Activated CD4-positive, alpha-beta T cell treated with anti-CD3 and anti-CD28 coated beads, Interleukin-2, amount 50 U/mL, for 1 hour (primary cell): ENCODE measurements at regions not wholly inside any gene's neighbourhood (a gene's known extent, or its start where the extent isn't known, plus 50 kb on each side); places are given as distances from the start of the nearest gene placed in this dataset.

Source experiments
- DNase-seq: peaks from one replicate; pipeline ENCODE4 v3.0.0-alpha.2; 2020

- no peak for DNase-seq
Observed at GRCh38 chr7:25966469-25966868, 185.5 kb upstream of the NFE2L3 start.

- DNase-seq: no peak
Observed at GRCh38 chr7:25967278-25968204, 184.5 kb upstream of the NFE2L3 start.

DNA sequence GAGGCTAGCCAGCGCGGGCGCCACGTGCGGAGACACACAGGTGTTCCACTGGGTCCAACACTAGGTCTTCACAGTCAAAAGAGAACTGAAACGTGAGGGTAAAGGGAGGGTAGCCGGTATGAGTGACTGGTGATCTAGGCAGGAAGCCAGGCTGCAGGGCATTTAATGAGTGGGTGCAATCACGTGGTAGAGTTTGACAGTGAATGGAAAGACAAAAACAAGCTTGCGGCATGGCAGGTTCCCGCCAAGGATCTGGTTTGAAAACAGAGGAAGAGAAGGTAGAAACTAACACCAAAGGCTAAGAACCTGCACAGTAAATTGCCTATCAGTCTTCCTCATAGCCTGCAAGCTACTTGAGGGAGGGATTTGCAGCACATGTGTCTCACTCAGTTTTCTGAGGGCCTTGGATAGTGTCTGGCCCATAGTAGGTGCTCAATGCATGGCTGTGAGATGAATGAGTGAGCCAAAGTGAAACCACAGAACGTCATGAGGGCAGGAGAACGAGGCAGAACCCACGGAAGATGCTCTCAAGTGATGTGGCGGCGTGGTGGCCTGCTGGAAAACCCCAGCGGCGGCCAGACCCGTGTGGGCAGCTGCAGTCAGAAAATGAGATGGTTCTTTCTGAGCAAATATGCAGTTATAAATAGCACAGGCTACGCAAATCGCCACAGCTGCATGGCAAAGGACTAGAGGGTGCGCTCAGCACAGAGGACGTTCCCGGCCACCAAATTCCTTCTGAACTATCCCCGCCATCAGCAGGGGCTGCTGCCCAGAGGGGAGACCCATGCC is 183.6 kb upstream of the NFE2L3 start:
- DNase-seq: no peak

GRCh38 chr7:25970356-25970755 is 181.6 kb upstream of the NFE2L3 start:
- no peak for DNase-seq

DNA sequence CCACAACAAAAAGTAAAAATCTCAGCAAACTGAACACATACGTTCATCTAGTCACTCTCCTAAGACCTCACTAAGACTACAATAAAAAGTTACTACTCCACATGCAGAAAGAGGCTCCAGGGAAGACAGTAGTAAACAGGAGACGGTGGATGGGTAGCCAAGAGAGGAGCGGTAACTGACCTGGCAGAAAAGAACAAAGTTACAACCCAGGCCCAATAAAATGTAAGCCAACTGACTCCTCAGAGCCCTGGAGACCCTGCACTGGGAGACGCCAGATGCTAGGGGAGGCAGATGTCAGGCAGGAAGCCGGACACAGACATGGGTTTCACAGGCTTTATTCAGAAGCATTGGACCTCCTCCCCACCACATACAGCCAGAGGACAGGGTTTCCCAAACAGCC is 181.1 kb upstream of the NFE2L3 start:
- DNase-seq: no peak

GRCh38 chr7:25976630-25977029 is 175.4 kb upstream of the NFE2L3 start:
- no peak for DNase-seq

DNA sequence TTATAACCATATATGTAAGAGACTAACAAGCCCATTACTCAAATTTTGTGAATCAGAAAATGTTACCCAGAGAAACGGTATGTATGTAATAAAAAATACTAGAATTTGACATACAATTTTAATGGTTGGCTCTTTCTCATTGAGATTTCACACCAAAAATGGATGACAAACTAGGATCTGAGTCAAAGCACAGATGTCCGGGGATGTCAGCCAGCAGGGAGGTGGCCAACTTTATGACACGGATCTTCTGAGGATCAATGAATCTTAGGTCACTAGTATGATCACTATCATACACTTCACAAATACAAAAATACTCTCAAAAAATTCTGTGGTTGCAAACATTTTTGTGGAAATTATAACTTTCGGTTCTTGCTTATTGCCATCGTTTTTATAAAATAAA is 173.5 kb upstream of the NFE2L3 start:
- no peak for DNase-seq

DNA sequence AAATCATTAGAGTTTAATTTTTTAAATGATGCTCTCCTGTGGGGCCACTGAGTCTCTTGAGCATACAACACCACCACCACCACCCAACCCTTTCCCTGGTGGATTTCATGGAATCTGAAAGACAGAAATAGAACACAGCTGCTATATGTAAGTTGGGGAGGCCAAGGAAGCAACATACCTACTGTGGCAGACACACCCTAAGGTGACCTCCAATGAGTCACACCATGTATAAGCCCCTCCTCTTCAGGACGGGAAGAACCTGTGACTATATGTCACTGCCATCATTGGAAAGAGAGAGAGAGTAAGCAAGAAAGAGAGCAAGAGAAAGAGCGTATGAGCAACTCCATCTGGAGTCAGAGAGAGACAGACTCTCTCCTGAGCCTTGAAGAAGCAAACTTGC is 172.4 kb upstream of the NFE2L3 start:
- DNase-seq: no peak

GRCh38 chr7:25982684-25983083 is 169.3 kb upstream of the NFE2L3 start:
- no peak for DNase-seq

- DNase-seq: no peak
Observed at GRCh38 chr7:25985196-25985595, 166.8 kb upstream of the NFE2L3 start.

DNA sequence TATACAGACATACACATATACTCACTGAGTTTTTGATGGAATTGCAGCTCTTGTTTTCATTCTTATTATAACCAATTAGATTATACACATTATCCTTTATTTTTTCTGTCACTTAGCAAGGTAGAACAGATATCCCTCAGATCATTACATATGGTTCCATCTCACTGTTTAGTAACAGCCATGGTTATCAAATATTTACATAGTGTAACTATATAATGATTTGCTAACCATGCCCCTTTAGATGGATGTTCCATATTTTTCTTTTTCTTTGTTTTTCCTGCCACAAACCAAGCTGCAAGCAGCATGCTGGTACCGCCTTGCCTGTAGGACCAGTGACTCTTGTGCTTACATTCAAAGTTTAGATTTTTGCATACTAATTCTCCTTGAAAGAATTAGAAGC is 163.4 kb upstream of the NFE2L3 start:
- no peak for DNase-seq

GRCh38 chr7:25989140-25989705 is 162.8 kb upstream of the NFE2L3 start:
- no peak for DNase-seq

DNA sequence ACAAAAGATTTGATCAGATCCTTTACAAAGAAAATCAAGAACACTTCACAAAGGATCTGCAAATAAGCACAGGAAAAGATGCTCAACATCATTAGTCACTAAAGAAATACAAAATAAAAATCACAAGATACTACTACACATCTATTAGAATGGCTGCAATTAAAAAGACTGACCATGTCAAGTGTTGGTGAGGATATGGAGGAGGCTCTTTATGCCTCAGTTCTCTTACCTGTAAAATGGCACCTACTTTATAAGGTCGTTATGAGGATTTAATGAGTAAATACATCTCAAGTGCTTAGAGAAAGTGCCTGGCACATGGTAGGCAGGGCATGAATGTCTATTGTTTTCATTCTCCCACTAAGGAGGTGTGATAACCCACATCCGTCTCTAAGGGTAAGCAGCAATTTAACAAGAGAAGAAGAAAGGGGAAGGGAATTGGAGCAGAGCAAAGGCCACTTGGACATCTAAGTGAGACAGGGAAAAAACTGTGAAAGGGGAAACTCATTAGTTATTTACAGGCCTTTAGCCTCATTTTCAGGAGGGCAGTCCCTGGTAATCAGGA is 157.5 kb upstream of the NFE2L3 start:
- no peak for DNase-seq

- no peak for DNase-seq
Observed at GRCh38 chr7:25995216-25995615, 156.8 kb upstream of the NFE2L3 start.

DNA sequence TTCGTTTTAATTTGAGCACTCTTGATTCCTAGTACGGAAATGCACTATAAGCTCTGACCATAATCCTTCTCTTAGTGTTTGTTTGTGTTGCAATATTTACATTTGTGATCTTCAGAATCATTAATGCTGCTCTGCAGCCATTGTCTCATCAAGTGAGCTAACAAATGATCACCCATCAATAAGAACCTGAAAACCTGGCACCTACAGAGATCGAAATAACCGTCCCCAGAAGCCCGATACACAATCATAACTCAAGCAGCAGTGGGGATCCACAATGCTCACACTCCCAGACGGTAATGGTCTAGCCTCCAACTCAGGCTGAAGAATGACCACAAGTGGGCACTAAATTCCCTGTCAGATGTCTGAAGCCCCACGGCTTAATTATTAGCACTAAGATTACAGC is 156.0 kb upstream of the NFE2L3 start:
- DNase-seq: no peak

- no peak for DNase-seq
Observed at GRCh38 chr7:25998499-25998898, 153.5 kb upstream of the NFE2L3 start.

DNA sequence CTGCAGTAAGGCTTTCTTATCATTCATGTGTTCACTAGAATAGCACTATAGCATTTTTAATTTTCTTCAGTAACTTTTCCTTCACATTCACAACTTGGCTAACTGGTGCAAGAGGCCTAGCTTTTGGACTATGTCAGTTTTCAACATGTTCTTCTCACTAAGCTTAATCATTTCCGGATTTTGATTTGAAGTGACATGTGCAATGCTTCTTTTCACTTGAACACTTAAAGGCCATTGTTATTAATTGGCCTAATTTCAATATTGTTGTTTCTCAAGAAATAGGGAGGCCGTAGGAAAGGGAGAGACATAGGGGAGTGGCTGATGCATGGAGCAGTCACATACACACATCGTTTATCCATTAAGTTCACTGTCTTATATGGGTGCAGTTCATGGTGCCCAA is 151.2 kb upstream of the NFE2L3 start:
- no peak for DNase-seq

GRCh38 chr7:26001662-26002244 is 150.2 kb upstream of the NFE2L3 start:
- DNase-seq: no peak

DNA sequence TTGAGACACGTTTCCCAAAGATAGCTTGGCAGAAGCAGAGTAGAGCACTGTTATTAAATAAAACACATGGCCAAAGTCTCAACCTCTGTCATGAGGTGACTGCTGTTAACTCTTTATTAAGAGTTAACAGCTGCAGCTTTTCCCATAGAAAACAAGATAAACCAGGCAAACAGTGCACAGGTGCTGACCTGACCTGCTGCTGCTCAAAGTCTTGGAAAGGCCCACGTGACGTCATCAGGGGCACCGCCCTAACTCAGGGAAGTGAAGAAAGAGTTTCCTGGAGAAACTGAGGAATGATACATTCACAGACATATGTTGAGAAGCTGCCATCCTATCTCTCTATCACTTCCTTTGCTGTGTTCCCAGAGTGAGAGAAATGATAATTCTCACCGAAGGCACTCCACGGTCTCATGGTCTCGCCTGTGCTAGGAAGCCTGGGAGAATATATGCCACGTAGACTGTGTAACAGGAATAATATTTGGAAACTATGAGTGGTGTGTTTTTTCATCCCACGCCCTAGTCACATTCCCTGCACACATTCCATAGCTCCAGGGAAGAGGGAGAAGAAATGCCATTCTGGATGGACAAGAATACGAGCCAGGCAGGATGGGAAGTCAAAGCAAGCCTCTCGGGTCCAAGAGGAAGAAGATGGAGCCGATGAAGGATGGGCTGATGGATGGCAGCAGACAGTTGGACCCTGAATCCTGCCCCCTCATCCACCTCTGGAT is 146.2 kb upstream of the NFE2L3 start:
- no peak for DNase-seq

- DNase-seq: no peak
Observed at GRCh38 chr7:26006426-26006825, 145.6 kb upstream of the NFE2L3 start.

GRCh38 chr7:26007510-26007909 is 144.5 kb upstream of the NFE2L3 start:
- no peak for DNase-seq

DNA sequence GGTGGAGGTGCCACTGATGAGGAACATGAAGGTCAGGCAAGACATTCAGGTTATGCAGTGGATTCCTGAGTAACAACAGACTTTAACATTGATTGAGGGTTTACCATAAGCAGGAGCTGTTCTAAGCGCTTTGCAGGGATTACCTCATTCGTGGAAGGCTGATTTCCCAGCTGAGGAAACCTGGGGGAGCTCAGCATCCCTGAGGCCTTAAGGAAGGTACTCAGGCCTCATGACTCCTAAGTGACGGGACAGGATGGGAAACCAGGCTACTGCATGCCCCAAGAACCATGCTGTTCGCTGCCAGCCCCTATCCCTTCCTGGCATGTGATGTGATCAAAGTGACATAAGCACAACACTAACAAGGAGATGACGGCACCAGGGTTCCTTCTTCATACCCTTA is 143.6 kb upstream of the NFE2L3 start:
- DNase-seq: no peak
